Stimulated activated CD4-positive, alpha-beta T cell treated with anti-CD3 and anti-CD28 coated beads, Interleukin-15, amount 100 ng/mL, for 24 hours (primary cell): ENCODE measurements at regions not wholly inside any gene's neighbourhood (a gene's known extent, or its start where the extent isn't known, plus 50 kb on each side); places are given as distances from the start of the nearest gene placed in this dataset.
A peak's percentile ranks its signal among the peaks of the same experiment; 100 is the strongest.
"Not testable (repeated sequence)": the region's sequence is repeated elsewhere in the genome, so short reads cannot be mapped to it uniquely, and the experiment has no call there.

Experiments used
- DNase-seq: peaks from one replicate; pipeline ENCODE4 v3.0.0-alpha.2; 2020

GRCh38 chr12:67091204-67091603, 178.0 kb upstream of the CAND1 start:
- no peak for DNase-seq

- DNase-seq: no peak
These were observed 177.5 kb upstream of the CAND1 start for GRCh38 chr12:67091678-67092077.

- DNase-seq: not testable (repeated sequence)
These were observed 176.2 kb upstream of the CAND1 start for GRCh38 chr12:67092934-67093333.

- no peak for DNase-seq
These were observed 172.4 kb upstream of the CAND1 start for GRCh38 chr12:67096533-67097318.

GRCh38 chr12:67099858-67100257, 169.3 kb upstream of the CAND1 start:
- no peak for DNase-seq

- no peak for DNase-seq
These were observed 165.6 kb upstream of the CAND1 start for GRCh38 chr12:67103521-67103920.

- DNase-seq: no peak
These were observed 161.9 kb upstream of the CAND1 start for GRCh38 chr12:67107235-67107634.

- no peak for DNase-seq
These were observed 161.3 kb upstream of the CAND1 start for GRCh38 chr12:67107751-67108269.

- not testable (repeated sequence) for DNase-seq
These were observed 158.8 kb upstream of the CAND1 start for GRCh38 chr12:67110345-67110744.

GRCh38 chr12:67111182-67111581, 158.0 kb upstream of the CAND1 start:
- no peak for DNase-seq

- DNase-seq: no peak
These were observed 156.6 kb upstream of the CAND1 start for GRCh38 chr12:67112586-67112985.

GRCh38 chr12:67116134-67116533, 153.0 kb upstream of the CAND1 start:
- no peak for DNase-seq

- DNase-seq: no peak
These were observed 146.6 kb upstream of the CAND1 start for GRCh38 chr12:67122584-67122983.

- no peak for DNase-seq
These were observed 131.9 kb upstream of the CAND1 start for GRCh38 chr12:67137256-67137655.

GRCh38 chr12:67141296-67142018, 127.7 kb upstream of the CAND1 start:
- DNase-seq: peak; percentile 18

- no peak for DNase-seq
These were observed 123.5 kb upstream of the CAND1 start for GRCh38 chr12:67145692-67146091.

- no peak for DNase-seq
These were observed 122.1 kb upstream of the CAND1 start for GRCh38 chr12:67147030-67147429.

- peak; percentile 3 for DNase-seq
These were observed 121.7 kb upstream of the CAND1 start for GRCh38 chr12:67147447-67147846.

GRCh38 chr12:67148265-67148664, 120.9 kb upstream of the CAND1 start:
- DNase-seq: no peak

GRCh38 chr12:67151886-67152285, 117.3 kb upstream of the CAND1 start:
- DNase-seq: no peak

GRCh38 chr12:67152451-67152850, 116.7 kb upstream of the CAND1 start:
- no peak for DNase-seq

- DNase-seq: no peak
These were observed 114.3 kb upstream of the CAND1 start for GRCh38 chr12:67154901-67155300.

- no peak for DNase-seq
These were observed 113.3 kb upstream of the CAND1 start for GRCh38 chr12:67155863-67156262.

- peak; percentile 60 for DNase-seq
These were observed 107.7 kb upstream of the CAND1 start for GRCh38 chr12:67161322-67161918.
